MM.1S (cell line): ENCODE measurements at regions not wholly inside any gene's neighbourhood (a gene's known extent, or its start where the extent isn't known, plus 50 kb on each side); places are given as distances from the start of the nearest gene placed in this dataset.

Experiments
- DNase-seq: peaks from one replicate; pipeline ENCODE4 v3.0.0-alpha.2; 2015
- H2AFZ ChIP-seq: fragments of 300-600 bp; sonication (generic); 2 replicates; pipeline ENCODE4 v1.6.0; 2016; ENCODE audit warnings: antibody characterized with exemption, low read length
- H3F3A ChIP-seq: fragments of 300-600 bp; sonication (generic); 2 replicates; pipeline ENCODE4 v1.6.1; 2016; ENCODE audit warnings: mild to moderate bottlenecking, antibody characterized with exemption, low read length, moderate library complexity, mixed read lengths; ENCODE audit not compliant: insufficient read depth
- H3K27ac ChIP-seq: fragments of 300-600 bp; sonication (generic); 2 replicates; pipeline ENCODE4 v1.5.1; 2016; ENCODE audit warnings: mild to moderate bottlenecking, low read length
- H3K27me3 ChIP-seq: fragments of 300-600 bp; sonication (generic); replicated peaks from 2 replicates; pipeline ENCODE4 v1.6.0; 2016; ENCODE audit warnings: low read length; ENCODE audit not compliant: insufficient read depth
- H3K36me3 ChIP-seq: fragments of 300-600 bp; sonication (generic); replicated peaks from 2 replicates; pipeline ENCODE4 v1.6.1; 2016; ENCODE audit warnings: mild to moderate bottlenecking, low read length, mixed read lengths; ENCODE audit not compliant: insufficient read depth
- H3K4me1 ChIP-seq: fragments of 300-600 bp; sonication (generic); 2 replicates; pipeline ENCODE4 v1.6.1; 2016; ENCODE audit warnings: low read length, mixed read lengths
- H3K4me2 ChIP-seq: fragments of 300-600 bp; sonication (generic); 2 replicates; pipeline ENCODE4 v1.6.0; 2016; ENCODE audit warnings: low read depth, low read length
- H3K4me3 ChIP-seq: fragments of 300-600 bp; sonication (generic); 2 replicates; pipeline ENCODE4 v1.5.1; 2016; ENCODE audit warnings: low read length, mixed read lengths
- H3K79me2 ChIP-seq: fragments of 300-600 bp; sonication (generic); 2 replicates; pipeline ENCODE4 v1.6.1; 2016; ENCODE audit warnings: mixed run types, low read length, mixed read lengths
- H3K9ac ChIP-seq: fragments of 300-600 bp; sonication (generic); 2 replicates; pipeline ENCODE4 v1.6.1; 2016; ENCODE audit warnings: low read length, mixed read lengths
- H3K9me2 ChIP-seq: fragments of 300-600 bp; sonication (generic); replicated peaks from 2 replicates; pipeline ENCODE4 v1.6.1; 2016; ENCODE audit warnings: mild to moderate bottlenecking, low read length, mixed read lengths; ENCODE audit not compliant: insufficient read depth
- H3K9me3 ChIP-seq: fragments of 300-600 bp; sonication (generic); replicated peaks from 2 replicates; pipeline ENCODE4 v1.6.1; 2016; ENCODE audit warnings: mild to moderate bottlenecking, low read length, mixed read lengths; ENCODE audit not compliant: insufficient read depth
- H4K20me1 ChIP-seq: fragments of 300-600 bp; sonication (generic); 2 replicates; pipeline ENCODE4 v1.6.1; 2016; ENCODE audit warnings: mild to moderate bottlenecking, low read length, moderate library complexity, mixed read lengths; ENCODE audit not compliant: insufficient read depth
- EZH2 ChIP-seq: fragments of 300-600 bp; sonication (generic); optimal IDR thresholded peaks from 2 replicates; pipeline ENCODE3; 2017; ENCODE audit warnings: low read depth, mild to moderate bottlenecking, antibody characterized with exemption, low read length, mixed read lengths
- EZH2phosphoT487 ChIP-seq: fragments of 300-600 bp; sonication (generic); IDR thresholded peaks from 2 replicates; pipeline ENCODE4 v1.6.1; 2018; ENCODE audit warnings: antibody characterized with exemption, low read length
- TF ChIP-seq, protein P1 (sequence below): fragments of 300-600 bp; sonication (generic); IDR thresholded peaks from 2 replicates; pipeline ENCODE4 v1.5.1; 2016; ENCODE audit warnings: antibody characterized with exemption, low read length, mixed read lengths

DNA sequence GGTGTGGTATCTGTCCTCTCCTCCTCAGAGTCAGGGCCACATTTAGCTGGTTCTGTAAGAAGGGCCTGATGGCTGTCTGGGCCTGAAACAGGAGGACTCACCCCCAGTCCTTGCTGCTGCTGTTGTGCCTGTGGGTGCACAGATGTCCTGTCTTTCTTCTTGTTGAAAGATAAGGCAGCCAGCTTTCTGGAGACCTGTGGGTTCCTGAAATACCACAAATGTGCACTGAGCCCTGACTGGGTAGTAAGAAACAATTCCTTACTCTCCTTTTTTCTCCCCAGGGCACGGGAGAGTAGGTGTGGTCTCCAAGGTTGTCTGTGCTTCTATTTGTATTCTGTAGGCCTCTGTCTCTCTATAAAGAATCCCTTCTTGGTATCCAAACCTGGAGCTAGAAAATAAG is 96.2 kb upstream of the DLX2 start:
- no peak for DNase-seq
- no peaks in the 10 kb centered on the region for H4K20me1 ChIP-seq
- H3K9me3 ChIP-seq = no peaks in the 10 kb centered on the region
- H3K79me2 ChIP-seq = no peaks in the 10 kb centered on the region
- H3K27ac ChIP-seq = no peak overlapping the region
- H3K9me2 ChIP-seq = no peaks in the 10 kb centered on the region
- no peak for TF ChIP-seq EZH2phosphoT487
- TF ChIP-seq, protein P1, sequence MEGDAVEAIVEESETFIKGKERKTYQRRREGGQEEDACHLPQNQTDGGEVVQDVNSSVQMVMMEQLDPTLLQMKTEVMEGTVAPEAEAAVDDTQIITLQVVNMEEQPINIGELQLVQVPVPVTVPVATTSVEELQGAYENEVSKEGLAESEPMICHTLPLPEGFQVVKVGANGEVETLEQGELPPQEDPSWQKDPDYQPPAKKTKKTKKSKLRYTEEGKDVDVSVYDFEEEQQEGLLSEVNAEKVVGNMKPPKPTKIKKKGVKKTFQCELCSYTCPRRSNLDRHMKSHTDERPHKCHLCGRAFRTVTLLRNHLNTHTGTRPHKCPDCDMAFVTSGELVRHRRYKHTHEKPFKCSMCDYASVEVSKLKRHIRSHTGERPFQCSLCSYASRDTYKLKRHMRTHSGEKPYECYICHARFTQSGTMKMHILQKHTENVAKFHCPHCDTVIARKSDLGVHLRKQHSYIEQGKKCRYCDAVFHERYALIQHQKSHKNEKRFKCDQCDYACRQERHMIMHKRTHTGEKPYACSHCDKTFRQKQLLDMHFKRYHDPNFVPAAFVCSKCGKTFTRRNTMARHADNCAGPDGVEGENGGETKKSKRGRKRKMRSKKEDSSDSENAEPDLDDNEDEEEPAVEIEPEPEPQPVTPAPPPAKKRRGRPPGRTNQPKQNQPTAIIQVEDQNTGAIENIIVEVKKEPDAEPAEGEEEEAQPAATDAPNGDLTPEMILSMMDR = no peak
- TF ChIP-seq EZH2 = no peak
- no peak overlapping the region for H3K4me2 ChIP-seq
- no peaks in the 10 kb centered on the region for H3K27me3 ChIP-seq
- H3K9ac ChIP-seq = no peak overlapping the region
- no peak overlapping the region for H2AFZ ChIP-seq
- H3K4me1 ChIP-seq = no peaks in the 10 kb centered on the region
- no peaks in the 10 kb centered on the region for H3K36me3 ChIP-seq
- no peaks in the 10 kb centered on the region for H3F3A ChIP-seq
- H3K4me3 ChIP-seq = no peak overlapping the region

DNA sequence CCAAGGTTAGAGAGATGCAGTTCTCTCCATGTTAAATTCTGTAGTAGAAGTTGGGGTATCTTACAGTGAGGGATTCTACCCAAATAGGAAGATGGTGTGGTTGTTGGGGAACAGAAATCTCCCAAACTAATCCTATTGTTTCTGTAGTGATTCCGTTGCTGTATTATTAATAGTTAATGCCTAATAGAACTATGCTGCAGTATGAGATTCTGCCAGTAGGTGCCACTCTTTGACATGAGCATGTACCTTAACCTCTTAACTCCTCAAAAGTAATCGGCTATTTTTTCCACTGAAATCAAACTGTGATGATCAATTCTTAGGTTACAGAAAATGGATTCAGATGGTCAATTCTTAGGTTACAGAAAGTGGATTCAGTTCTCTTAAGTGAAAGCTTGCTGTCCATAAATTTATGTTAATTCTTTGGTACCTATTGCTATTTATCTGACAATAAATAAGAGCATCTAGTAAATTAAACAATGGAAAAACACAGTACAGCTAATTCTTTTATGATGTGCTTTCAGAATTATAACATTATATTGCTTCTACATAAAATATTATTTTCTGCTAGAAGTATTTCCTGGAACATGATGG is 97.9 kb upstream of the DLX2 start:
- no peaks in the 10 kb centered on the region for H3K36me3 ChIP-seq
- no peak overlapping the region for H2AFZ ChIP-seq
- H3F3A ChIP-seq = no peaks in the 10 kb centered on the region
- H4K20me1 ChIP-seq = no peaks in the 10 kb centered on the region
- no peak overlapping the region for H3K4me2 ChIP-seq
- no peak overlapping the region for H3K27ac ChIP-seq
- H3K9me3 ChIP-seq = no peaks in the 10 kb centered on the region
- H3K4me1 ChIP-seq = no peaks in the 10 kb centered on the region
- no peak overlapping the region for H3K4me3 ChIP-seq
- H3K9ac ChIP-seq = no peak overlapping the region
- no peaks in the 10 kb centered on the region for H3K27me3 ChIP-seq
- H3K9me2 ChIP-seq = no peaks in the 10 kb centered on the region
- no peaks in the 10 kb centered on the region for H3K79me2 ChIP-seq
- DNase-seq = no peak
- TF ChIP-seq EZH2phosphoT487 (no peak), EZH2 (no peak)
- TF ChIP-seq, protein P1 = peak; percentile 42

DNA sequence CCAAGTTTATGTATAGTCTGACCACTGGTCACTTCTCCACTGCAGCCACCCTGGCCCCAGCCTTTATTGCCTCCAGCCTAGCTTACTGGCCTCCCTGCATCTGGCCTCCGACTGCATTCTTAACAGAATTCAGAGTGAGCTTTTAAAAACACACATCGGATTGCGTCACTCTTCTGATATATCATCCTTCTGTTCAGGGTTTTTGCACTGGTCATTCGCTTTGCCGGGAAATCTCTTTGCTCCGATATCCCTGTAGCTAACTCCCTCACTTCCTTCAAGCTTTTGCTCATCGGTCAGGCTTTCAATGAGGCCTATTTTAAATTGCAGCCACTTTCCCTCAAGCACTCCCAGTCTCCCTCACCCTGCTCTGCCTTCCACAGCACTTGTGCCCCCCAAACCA is 101.6 kb upstream of the DLX2 start:
- no peaks in the 10 kb centered on the region for H3K27me3 ChIP-seq
- H3K4me3 ChIP-seq = no peak overlapping the region
- H2AFZ ChIP-seq = no peak overlapping the region
- H3K9ac ChIP-seq = no peak overlapping the region
- TF ChIP-seq, protein P1 = no peak
- TF ChIP-seq EZH2phosphoT487 (no peak), EZH2 (no peak)
- no peaks in the 10 kb centered on the region for H3K79me2 ChIP-seq
- no peaks in the 10 kb centered on the region for H3F3A ChIP-seq
- no peak for DNase-seq
- no peaks in the 10 kb centered on the region for H3K9me3 ChIP-seq
- H3K27ac ChIP-seq = no peak overlapping the region
- H4K20me1 ChIP-seq = no peaks in the 10 kb centered on the region
- no peaks in the 10 kb centered on the region for H3K36me3 ChIP-seq
- H3K9me2 ChIP-seq = no peaks in the 10 kb centered on the region
- H3K4me2 ChIP-seq = no peak overlapping the region
- H3K4me1 ChIP-seq = peaks cover 11% of the 10 kb centered on the region
